ENCODE measurements at regions not wholly inside any gene's neighbourhood (a gene's known extent, or its start where the extent isn't known, plus 50 kb on each side); places are given as distances from the start of the nearest gene placed in this dataset.

DNA sequence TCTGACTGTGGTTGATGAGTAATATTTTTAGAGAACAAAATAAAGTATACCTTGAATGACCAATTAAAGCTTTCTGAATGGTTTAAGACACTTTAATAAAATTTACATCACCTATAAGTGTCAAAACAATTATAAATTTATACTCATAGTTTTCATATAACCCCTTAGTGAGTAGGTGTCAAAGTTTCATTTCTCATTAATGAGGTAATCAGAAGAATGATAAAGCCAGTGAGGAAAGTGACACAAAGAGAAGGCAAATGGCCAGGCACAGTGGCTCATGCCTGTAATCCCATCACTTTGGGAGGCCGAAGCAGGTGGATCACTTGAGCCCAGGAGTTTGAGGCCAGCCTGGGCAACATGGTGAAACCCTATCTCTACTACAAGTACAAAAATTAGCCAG is 60.8 kb upstream of the CTLA4 start:
- TF ChIP-seq, protein P1, sequence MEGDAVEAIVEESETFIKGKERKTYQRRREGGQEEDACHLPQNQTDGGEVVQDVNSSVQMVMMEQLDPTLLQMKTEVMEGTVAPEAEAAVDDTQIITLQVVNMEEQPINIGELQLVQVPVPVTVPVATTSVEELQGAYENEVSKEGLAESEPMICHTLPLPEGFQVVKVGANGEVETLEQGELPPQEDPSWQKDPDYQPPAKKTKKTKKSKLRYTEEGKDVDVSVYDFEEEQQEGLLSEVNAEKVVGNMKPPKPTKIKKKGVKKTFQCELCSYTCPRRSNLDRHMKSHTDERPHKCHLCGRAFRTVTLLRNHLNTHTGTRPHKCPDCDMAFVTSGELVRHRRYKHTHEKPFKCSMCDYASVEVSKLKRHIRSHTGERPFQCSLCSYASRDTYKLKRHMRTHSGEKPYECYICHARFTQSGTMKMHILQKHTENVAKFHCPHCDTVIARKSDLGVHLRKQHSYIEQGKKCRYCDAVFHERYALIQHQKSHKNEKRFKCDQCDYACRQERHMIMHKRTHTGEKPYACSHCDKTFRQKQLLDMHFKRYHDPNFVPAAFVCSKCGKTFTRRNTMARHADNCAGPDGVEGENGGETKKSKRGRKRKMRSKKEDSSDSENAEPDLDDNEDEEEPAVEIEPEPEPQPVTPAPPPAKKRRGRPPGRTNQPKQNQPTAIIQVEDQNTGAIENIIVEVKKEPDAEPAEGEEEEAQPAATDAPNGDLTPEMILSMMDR (IDR thresholded peaks at IDR 0.05 in 8 of 11, conservative IDR thresholded peaks at IDR 0.05 in 3 of 11): no peak
- TF ChIP-seq POLR2A (IDR thresholded peaks at IDR 0.05): no peak
